Activated CD8-positive, alpha-beta T cell treated with anti-CD3 and anti-CD28 coated beads, Interleukin-2, amount 10 ng/mL, durations not matched to agents 7 days and 5 days (primary cell): ENCODE measurements at regions not wholly inside any gene's neighbourhood (a gene's known extent, or its start where the extent isn't known, plus 50 kb on each side); places are given as distances from the start of the nearest gene placed in this dataset.

Experiments used
- ATAC-seq: fragments of 150-1000 bp; cut with Tn5 transposase; one replicate; pipeline ENCODE4 v1.10.0; 2021; ENCODE audit warnings: moderate library complexity
- CTCF ChIA-PET: fragments of 350-600 bp; sonication (Branson Sonifier 250); formaldehyde crosslinking; loops from one replicate; lab custom pipeline; 2021; ENCODE audit warnings: antibody characterized with exemption; lab: Charles Lee
- POLR2A ChIA-PET: fragments of 350-600 bp; sonication (Branson Sonifier 250); formaldehyde crosslinking; loops from one replicate; lab custom pipeline; 2021; ENCODE audit warnings: antibody characterized with exemption; lab: Charles Lee
- DNase-seq: peaks from one replicate; pipeline ENCODE4 v3.0.0-alpha.2; 2020
- H3K27ac Mint-ChIP-seq: one replicate; pipeline ENCODE4 v1.8.0; 2021; ENCODE audit warnings: mild to moderate bottlenecking, mixed read lengths
- H3K27me3 Mint-ChIP-seq: one replicate; pipeline ENCODE4 v1.8.0; 2021; ENCODE audit warnings: low read depth, mixed read lengths
- H3K36me3 Mint-ChIP-seq: one replicate; pipeline ENCODE4 v1.8.0; 2021; ENCODE audit warnings: low read depth, mixed read lengths
- H3K4me1 Mint-ChIP-seq: one replicate; pipeline ENCODE4 v1.8.0; 2021; ENCODE audit warnings: low read depth, mixed read lengths
- H3K4me3 Mint-ChIP-seq: one replicate; pipeline ENCODE4 v1.8.0; 2021; ENCODE audit warnings: mild to moderate bottlenecking, mixed read lengths
- H3K9me3 Mint-ChIP-seq: one replicate; pipeline ENCODE4 v1.8.0; 2022; ENCODE audit warnings: mixed read lengths; ENCODE audit not compliant: insufficient read depth

DNA sequence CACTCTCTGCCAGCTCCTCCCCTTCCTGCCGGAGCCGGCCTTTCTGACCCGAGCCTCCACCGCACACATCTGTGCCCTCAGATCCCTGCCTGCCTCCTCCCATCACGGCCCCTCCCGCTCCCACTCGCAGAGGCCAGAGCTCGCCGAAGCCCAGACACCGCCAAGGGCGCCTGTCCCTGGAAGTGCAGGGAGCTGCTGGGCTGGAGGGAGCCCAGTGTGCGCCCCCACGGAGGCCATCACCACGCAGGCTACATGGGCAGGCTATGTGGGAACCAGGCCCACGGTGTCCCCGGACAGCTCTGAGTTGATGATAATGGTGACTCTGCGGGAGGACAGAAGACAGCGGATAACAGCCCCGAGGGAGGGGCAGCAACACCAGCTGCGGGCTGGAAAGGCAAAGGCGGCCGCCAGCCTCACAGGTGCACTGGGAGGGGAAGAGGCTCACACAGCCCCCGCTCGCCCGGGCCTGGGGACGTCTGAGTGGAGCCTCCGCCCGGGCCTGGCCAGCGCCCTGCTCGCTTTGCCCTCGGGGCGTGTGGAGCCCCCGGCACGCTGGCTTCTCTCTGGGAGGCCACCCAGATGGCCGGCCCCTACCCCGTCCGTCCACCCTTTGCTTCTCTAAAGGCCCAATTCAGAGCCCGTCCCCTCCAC lies 154.9 kb downstream of the DLL1 start:
- H3K4me3 Mint-ChIP-seq, result no peak overlapping the region
- H3K36me3 Mint-ChIP-seq, result no peaks in the 10 kb centered on the region
- no peaks in the 10 kb centered on the region for H3K27me3 Mint-ChIP-seq
- ChIA-PET CTCF (no interaction called here), POLR2A (no interaction called here)
- no peak overlapping the region for H3K27ac Mint-ChIP-seq
- no peak for DNase-seq
- H3K4me1 Mint-ChIP-seq, result no peaks in the 10 kb centered on the region
- no peaks in the 10 kb centered on the region for H3K9me3 Mint-ChIP-seq
- ATAC-seq, result no peak

DNA sequence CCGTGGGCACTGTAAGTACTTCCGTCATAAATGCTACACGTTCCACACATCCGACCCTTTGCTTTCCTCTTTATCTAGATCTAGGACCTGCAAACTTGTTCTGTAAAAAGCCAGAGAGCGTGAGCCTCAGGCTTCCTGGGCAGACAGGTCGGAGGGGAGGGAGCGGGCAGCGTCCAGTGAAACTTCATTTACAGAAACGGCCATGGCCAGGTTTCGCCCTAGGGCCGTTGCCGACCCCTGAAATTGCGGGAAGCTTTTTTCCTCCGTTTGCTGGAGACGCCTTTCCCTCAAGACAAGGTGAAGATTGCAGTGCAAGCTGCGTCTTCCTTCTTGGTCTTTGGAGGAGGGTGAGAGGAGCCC lies 155.4 kb downstream of the DLL1 start:
- DNase-seq (no peak), ATAC-seq (no peak)
- H3K4me1 Mint-ChIP-seq, result no peaks in the 10 kb centered on the region
- ChIA-PET POLR2A (no interaction called here), CTCF (no interaction called here)
- H3K27me3 Mint-ChIP-seq, result no peaks in the 10 kb centered on the region
- H3K9me3 Mint-ChIP-seq, result no peaks in the 10 kb centered on the region
- H3K4me3 Mint-ChIP-seq, result no peak overlapping the region
- H3K36me3 Mint-ChIP-seq, result no peaks in the 10 kb centered on the region
- H3K27ac Mint-ChIP-seq, result no peak overlapping the region

DNA sequence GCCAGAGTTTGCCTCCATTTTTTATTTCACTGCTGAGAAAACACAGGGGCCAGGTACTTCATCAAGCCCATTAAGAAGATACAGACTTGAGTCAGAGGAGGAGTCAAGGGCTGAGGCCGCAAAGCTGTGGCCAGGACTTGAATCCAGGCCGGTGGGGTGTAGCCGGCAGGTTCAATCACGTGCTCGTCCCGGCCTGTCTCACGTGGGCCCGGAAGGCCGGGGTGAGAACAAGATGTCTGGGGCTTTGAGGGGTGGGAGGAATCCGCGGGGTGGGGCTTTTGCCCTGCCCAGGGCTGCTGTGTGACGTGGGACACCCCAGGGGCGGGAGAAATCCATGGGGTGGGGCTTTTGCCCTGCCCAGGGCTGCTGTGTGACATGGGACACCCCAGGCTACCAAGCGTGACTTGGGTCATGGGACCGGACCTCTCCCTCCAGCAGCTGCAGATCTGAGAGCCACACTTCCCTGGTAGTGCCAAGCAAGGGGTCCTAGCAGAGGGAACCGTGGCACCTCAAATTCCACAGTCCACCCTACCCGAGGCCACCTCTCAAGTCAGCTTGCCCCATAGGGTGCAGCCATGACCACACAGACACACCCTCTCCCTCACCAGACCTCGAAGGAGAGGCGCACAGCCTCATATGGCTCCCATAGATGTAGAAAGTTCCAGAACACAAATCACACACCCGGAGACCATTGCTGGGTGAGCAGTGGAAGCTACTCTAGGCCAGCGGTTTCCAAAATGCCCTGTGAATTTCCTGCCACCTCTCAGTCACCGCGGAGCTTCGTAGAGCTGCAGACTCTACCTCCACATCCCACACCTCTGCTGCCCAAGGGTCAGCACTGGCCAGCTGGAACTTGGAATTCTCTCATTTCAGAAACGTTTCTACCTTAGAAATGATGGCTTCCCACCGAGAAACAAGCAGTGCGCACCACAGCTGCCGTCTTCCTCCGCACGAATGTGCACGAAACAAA lies 156.1 kb downstream of the DLL1 start:
- ChIA-PET CTCF (no interaction called here), POLR2A (no interaction called here)
- ATAC-seq (no peak), DNase-seq (no peak)
- no peaks in the 10 kb centered on the region for H3K27me3 Mint-ChIP-seq
- H3K4me1 Mint-ChIP-seq, result no peaks in the 10 kb centered on the region
- H3K4me3 Mint-ChIP-seq, result no peak overlapping the region
- no peaks in the 10 kb centered on the region for H3K36me3 Mint-ChIP-seq
- no peak overlapping the region for H3K27ac Mint-ChIP-seq
- H3K9me3 Mint-ChIP-seq, result no peaks in the 10 kb centered on the region

DNA sequence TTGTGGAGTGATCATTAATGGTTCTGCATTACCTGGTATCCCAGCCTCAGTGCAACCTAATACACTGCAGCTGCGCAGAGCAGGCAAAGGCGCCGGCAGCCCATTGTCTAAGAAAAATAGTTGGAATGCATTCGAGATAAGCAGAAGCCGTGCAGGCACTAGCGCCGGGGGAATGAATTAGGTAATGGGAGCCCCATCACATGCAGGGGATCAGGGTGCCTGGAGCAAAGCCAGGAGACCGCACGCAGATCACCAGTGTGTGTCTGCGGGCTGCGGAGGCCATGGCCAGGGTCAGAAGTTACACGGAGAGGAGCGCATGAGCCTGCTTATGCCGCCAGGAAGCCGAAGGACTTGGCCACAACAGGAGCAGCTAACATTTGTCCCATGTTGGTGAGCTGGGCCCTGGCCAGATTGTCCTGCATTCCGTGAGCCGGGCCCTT lies 156.8 kb downstream of the DLL1 start:
- H3K27ac Mint-ChIP-seq, result no peak overlapping the region
- H3K27me3 Mint-ChIP-seq, result no peaks in the 10 kb centered on the region
- H3K36me3 Mint-ChIP-seq, result no peaks in the 10 kb centered on the region
- no peaks in the 10 kb centered on the region for H3K4me1 Mint-ChIP-seq
- ATAC-seq (no peak), DNase-seq (no peak)
- POLR2A ChIA-PET, result no interaction called here
- H3K4me3 Mint-ChIP-seq, result no peak overlapping the region
- CTCF ChIA-PET, result no interaction called here
- H3K9me3 Mint-ChIP-seq, result no peaks in the 10 kb centered on the region

DNA sequence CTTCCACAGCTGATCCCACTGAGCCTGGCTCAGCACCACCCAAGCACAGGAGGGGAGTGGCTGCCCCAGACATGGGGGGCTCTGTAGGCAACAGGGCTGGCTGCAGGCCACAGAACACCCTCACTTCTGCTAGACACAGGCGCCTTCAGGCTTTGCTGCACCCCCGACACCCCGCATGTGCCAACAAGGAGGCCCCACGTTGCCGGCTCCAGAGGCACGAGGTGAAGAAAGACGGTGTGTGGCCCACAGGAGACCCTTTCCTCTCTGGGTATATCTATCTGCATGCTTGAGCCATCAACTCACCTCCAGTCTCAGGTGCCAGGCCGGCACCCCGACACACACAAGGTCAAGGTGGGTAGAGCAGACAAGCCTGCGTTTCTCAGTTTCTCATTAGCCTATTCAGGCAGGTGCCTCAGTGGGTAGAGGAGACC lies 158.3 kb downstream of the DLL1 start:
- Mint-ChIP-seq H3K36me3 (no peaks in the 10 kb centered on the region), H3K27me3 (no peaks in the 10 kb centered on the region), H3K4me3 (no peak overlapping the region), H3K9me3 (no peaks in the 10 kb centered on the region), H3K4me1 (no peaks in the 10 kb centered on the region), H3K27ac (no peak overlapping the region)
- ChIA-PET CTCF (no interaction called here), POLR2A (no interaction called here)
- ATAC-seq (no peak), DNase-seq (no peak)

DNA sequence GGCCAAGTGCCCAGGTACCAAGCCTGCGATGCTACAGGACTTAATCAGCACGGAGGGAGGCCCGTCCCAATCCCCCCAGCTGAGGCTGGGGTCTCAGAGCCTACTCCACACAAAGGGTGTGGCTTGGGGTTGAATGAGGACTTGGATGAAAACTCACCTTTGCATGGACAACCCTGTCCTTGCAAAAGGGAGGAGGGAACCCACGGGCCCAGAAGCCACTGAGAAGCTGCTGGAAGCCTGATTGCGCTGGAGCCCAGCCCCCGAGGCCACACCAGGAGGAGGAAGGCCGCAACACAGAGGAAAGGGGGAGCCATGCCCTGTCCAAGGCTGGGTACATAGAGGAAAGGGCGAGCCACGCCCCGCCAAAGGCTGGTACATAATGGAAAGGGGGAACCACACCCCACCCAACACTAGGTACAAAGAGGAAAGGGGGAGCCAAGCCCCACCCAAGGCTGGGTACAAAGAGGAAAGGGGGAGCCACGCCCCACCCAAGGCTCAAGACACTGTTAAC lies 158.8 kb downstream of the DLL1 start:
- Mint-ChIP-seq H3K27me3 (no peaks in the 10 kb centered on the region), H3K9me3 (no peaks in the 10 kb centered on the region), H3K36me3 (no peaks in the 10 kb centered on the region), H3K27ac (no peak overlapping the region), H3K4me1 (no peaks in the 10 kb centered on the region), H3K4me3 (no peak overlapping the region)
- no peak for DNase-seq
- CTCF ChIA-PET, result no interaction called here
- POLR2A ChIA-PET, result no interaction called here
- ATAC-seq, result no peak

DNA sequence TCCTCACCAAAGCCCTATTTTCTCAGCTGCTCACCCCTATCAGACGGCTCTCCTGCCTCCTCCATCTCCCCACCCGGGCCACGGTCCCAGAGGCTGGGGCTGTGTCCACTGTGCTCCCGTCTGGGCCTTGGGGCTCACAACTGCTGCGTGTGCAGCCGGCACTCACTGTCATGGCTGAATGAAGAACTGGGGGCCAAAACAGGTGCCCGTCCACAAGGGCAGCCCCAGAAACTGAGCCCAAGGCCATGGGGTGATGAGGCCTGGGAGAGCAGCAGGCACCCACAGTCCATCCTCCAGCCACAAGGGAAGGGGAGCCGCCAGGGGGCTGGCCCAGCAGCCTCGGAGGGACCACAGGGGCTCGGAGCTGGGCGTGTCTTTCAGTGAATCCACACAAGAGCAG lies 159.5 kb downstream of the DLL1 start:
- Mint-ChIP-seq H3K4me1 (no peaks in the 10 kb centered on the region), H3K36me3 (no peaks in the 10 kb centered on the region), H3K4me3 (no peak overlapping the region), H3K27ac (no peak overlapping the region), H3K27me3 (peaks cover 3% of the 10 kb centered on the region), H3K9me3 (no peaks in the 10 kb centered on the region)
- ATAC-seq (no peak), DNase-seq (no peak)
- CTCF ChIA-PET, result no interaction called here
- POLR2A ChIA-PET, result no interaction called here

DNA sequence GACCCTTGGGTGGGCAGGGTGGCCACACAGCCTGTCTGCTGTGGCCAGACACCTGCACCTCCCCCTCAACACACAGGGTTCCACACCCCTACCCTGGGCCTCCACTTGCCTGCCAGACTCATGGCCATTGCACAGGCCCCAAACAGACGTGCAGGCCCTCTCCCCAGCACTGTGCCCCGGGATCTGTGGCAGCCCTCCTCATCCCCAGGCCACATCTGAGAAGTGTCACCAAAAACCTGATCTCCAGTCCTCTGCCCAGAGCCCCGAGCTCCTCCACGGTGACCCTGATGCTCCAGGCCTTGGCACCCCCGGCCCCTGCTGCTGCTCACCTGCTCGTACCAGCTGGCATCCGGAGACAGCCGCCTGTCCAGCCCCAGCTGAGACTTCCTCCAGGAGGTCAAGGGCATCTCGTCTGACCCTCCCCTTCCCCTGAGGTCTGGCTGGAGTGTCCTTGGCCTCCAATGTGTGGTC lies 160.1 kb downstream of the DLL1 start:
- Mint-ChIP-seq H3K36me3 (no peaks in the 10 kb centered on the region), H3K27me3 (peaks cover 6% of the 10 kb centered on the region), H3K4me3 (no peak overlapping the region), H3K27ac (no peak overlapping the region), H3K9me3 (no peaks in the 10 kb centered on the region), H3K4me1 (no peaks in the 10 kb centered on the region)
- POLR2A ChIA-PET, result no interaction called here
- DNase-seq, result no peak
- CTCF ChIA-PET, result no interaction called here
- no peak for ATAC-seq

DNA sequence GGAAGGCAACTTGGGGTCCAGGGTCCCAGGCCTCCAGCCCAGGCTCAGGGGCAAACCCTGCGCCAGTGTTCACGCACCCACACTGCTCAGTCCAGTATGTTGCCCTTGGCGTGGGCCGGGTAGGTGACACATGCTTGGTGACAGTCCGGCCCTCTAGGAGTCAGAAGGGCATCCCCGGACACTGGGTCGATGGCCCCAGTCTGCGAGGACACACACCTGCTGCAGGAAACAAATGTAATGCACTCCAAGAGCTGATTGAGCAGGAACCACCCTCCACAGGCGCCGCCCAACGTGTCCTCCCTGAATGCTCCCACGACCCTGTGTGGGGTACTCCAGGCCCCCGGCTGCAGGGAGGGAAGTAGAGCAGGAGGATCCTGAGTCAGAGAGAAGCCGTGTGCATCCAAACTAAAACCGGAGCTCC lies 160.7 kb downstream of the DLL1 start:
- no peak overlapping the region for H3K4me3 Mint-ChIP-seq
- ChIA-PET CTCF (no interaction called here), POLR2A (no interaction called here)

DNA sequence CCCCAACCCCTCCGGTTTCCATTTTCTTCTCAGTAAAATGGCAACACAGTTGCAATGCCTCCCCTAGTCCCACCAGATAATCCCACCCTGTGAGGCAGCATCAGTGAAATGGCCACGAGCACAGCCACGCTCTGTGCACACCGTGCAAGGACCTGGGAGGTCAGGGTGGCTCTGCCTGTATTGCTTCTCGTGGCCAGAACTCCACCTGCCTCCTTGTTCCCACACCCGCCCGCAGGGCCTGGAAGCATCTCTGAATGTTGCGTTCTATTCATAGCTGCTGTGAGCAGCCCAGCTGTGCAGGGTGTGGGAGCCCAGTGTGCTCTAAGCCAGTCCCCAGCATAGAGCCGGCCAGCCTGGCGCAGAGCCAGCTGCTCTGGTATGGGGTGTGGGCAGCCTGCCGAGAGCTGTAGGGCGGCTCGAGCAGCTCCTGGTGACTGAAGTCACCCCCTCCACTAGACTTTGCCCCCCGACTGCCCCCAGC lies 161.1 kb downstream of the DLL1 start:
- POLR2A ChIA-PET, result no interaction called here
- peaks cover 6% of the 10 kb centered on the region for H3K27me3 Mint-ChIP-seq
- CTCF ChIA-PET, result no interaction called here
- ATAC-seq (no peak), DNase-seq (no peak)
- no peaks in the 10 kb centered on the region for H3K9me3 Mint-ChIP-seq
- peaks cover 4% of the 10 kb centered on the region for H3K4me1 Mint-ChIP-seq
- no peak overlapping the region for H3K4me3 Mint-ChIP-seq
- H3K36me3 Mint-ChIP-seq, result no peaks in the 10 kb centered on the region
- no peak overlapping the region for H3K27ac Mint-ChIP-seq

More for the DNA sequence above, 160.7 kb downstream of the DLL1 start:
- no peak for ATAC-seq
- H3K27ac Mint-ChIP-seq, result no peak overlapping the region
- peaks cover 6% of the 10 kb centered on the region for H3K27me3 Mint-ChIP-seq
- DNase-seq, result no peak
- no peaks in the 10 kb centered on the region for H3K4me1 Mint-ChIP-seq
- H3K36me3 Mint-ChIP-seq, result no peaks in the 10 kb centered on the region
- H3K9me3 Mint-ChIP-seq, result no peaks in the 10 kb centered on the region

DNA sequence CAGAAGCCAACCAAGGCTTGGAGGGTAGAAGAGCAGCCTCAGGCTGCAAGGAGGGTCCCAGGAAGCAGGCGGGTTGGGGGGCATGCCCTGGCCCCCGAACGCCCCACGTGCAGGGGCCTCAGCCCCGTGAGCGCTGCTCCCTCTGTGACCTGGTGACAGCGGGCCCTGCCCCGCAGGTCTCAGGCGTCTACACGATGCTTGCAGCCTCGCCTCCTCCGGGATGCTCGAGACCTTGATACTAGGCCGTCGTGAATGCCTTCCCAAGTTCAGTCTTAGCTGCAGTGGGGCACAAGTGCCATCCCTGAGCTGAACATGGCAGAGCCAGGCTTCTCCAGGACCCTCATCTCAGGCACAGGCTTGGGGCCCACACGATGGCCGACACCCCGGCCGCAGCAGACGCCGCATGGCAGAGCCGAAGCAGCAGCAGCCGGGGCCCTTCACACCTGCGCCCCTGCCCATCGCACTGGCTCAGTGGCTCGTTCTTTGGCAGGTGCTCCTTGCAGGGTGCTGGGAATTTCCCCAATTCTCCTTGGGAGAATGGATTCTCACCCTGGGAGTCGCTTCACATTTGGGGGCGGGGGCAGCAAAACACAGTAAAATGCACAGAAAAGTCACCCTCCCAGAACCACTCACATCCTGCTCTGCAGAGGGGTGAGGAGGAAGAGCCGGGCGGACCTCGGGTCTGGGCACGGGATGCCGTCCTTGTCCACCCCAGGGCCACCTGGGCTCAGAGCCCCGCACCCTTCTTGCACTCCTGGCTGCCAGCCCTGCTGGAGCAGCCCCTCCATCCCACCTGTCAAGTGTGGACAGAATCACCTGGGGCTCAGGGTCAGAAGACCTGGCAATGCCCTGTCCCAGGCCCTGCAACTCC lies 161.8 kb downstream of the DLL1 start:
- ChIA-PET POLR2A (no interaction called here), CTCF (no interaction called here)
- Mint-ChIP-seq H3K9me3 (no peaks in the 10 kb centered on the region), H3K27me3 (peaks cover 6% of the 10 kb centered on the region), H3K4me1 (peaks cover 4% of the 10 kb centered on the region), H3K36me3 (no peaks in the 10 kb centered on the region), H3K27ac (no peak overlapping the region), H3K4me3 (no peak overlapping the region)
- no peak for DNase-seq
- ATAC-seq, result no peak
